ENCODE measurements at regions not wholly inside any gene's neighbourhood (a gene's known extent, or its start where the extent isn't known, plus 50 kb on each side); places are given as distances from the start of the nearest gene placed in this dataset.

- no peaks in the 10 kb centered on the region for H3K27me3 ChIP-seq (ENCODE audit: insufficient read depth, poor library complexity, severe bottlenecking)
- no peak overlapping the region for H3K4me3 ChIP-seq (replicated peaks; ENCODE audit: insufficient read depth, low read length)
- TF ChIP-seq POLR2AphosphoS5 (IDR thresholded peaks at IDR 0.05; ENCODE audit: low read depth) (no peak), CTCF (IDR thresholded peaks at IDR 0.05; ENCODE audit: insufficient read depth, low read length) (no peak)
- no peak for DNase-seq (ENCODE audit: low read depth in 1 of 2, low spot score in 1 of 2)
- H3K27ac ChIP-seq (replicated peaks) = no peak overlapping the region
Measured at GRCh38 chr22:47963660-47964059, 1201.2 kb downstream of the TBC1D22A start.

- H3K4me3 ChIP-seq (replicated peaks; ENCODE audit: insufficient read depth, low read length) = no peak overlapping the region
- H3K27me3 ChIP-seq (ENCODE audit: insufficient read depth, poor library complexity, severe bottlenecking) = no peaks in the 10 kb centered on the region
- no peak for DNase-seq (ENCODE audit: low read depth in 1 of 2, low spot score in 1 of 2)
- no peak overlapping the region for H3K27ac ChIP-seq (replicated peaks)
- TF ChIP-seq REST (IDR thresholded peaks at IDR 0.05; ENCODE audit: insufficient replicate concordance, low read depth) (no peak), POLR2AphosphoS5 (IDR thresholded peaks at IDR 0.05; ENCODE audit: low read depth) (no peak), CTCF (IDR thresholded peaks at IDR 0.05; ENCODE audit: insufficient read depth, low read length) (no peak), SPI1 (IDR thresholded peaks at IDR 0.05; ENCODE audit: borderline replicate concordance, low read depth) (no peak), GABPA (IDR thresholded peaks at IDR 0.05; ENCODE audit: low read depth) (no peak)
Measured at GRCh38 chr22:47957649-47958048, 1195.2 kb downstream of the TBC1D22A start.

GRCh38 chr22:47954107-47954506 lies 1191.7 kb downstream of the TBC1D22A start:
- no peak for DNase-seq (ENCODE audit: low read depth in 1 of 2, low spot score in 1 of 2)
- Histone ChIP-seq H3K4me3 (replicated peaks; ENCODE audit: insufficient read depth, low read length) (no peak overlapping the region), H3K27me3 (ENCODE audit: insufficient read depth, poor library complexity, severe bottlenecking) (no peaks in the 10 kb centered on the region), H3K27ac (replicated peaks) (no peak overlapping the region)
- TF ChIP-seq CTCF (IDR thresholded peaks at IDR 0.05; ENCODE audit: insufficient read depth, low read length) = no peak
- no peak for TF ChIP-seq SPI1 (IDR thresholded peaks at IDR 0.05; ENCODE audit: borderline replicate concordance, low read depth)
- no peak for TF ChIP-seq POLR2AphosphoS5 (IDR thresholded peaks at IDR 0.05; ENCODE audit: low read depth)
- no peak for TF ChIP-seq GABPA (IDR thresholded peaks at IDR 0.05; ENCODE audit: low read depth)
- no peak for TF ChIP-seq REST (IDR thresholded peaks at IDR 0.05; ENCODE audit: insufficient replicate concordance, low read depth)

GRCh38 chr22:47944941-47945340 lies 1182.5 kb downstream of the TBC1D22A start:
- Histone ChIP-seq H3K4me3 (replicated peaks; ENCODE audit: insufficient read depth, low read length) (no peak overlapping the region), H3K27ac (replicated peaks) (no peak overlapping the region), H3K27me3 (ENCODE audit: insufficient read depth, poor library complexity, severe bottlenecking) (no peaks in the 10 kb centered on the region)
- TF ChIP-seq CTCF (IDR thresholded peaks at IDR 0.05; ENCODE audit: insufficient read depth, low read length) (no peak), POLR2AphosphoS5 (IDR thresholded peaks at IDR 0.05; ENCODE audit: low read depth) (no peak), GABPA (IDR thresholded peaks at IDR 0.05; ENCODE audit: low read depth) (no peak), REST (IDR thresholded peaks at IDR 0.05; ENCODE audit: insufficient replicate concordance, low read depth) (no peak), SPI1 (IDR thresholded peaks at IDR 0.05; ENCODE audit: borderline replicate concordance, low read depth) (no peak)
- DNase-seq (ENCODE audit: low read depth in 1 of 2, low spot score in 1 of 2) = no peak

All from HL-60 (cell line).